Stimulated activated CD8-positive, alpha-beta memory T cell treated with anti-CD3 and anti-CD28 coated beads, Interleukin-4, amount 100 ng/mL, for 48 hours (primary cell): ENCODE measurements at regions not wholly inside any gene's neighbourhood (a gene's known extent, or its start where the extent isn't known, plus 50 kb on each side); places are given as distances from the start of the nearest gene placed in this dataset.
A peak's percentile ranks its signal among the peaks of the same experiment; 100 is the strongest.

ENCODE experiments used
- DNase-seq: peaks from one replicate; pipeline ENCODE4 v3.0.0-alpha.2; 2020

DNA sequence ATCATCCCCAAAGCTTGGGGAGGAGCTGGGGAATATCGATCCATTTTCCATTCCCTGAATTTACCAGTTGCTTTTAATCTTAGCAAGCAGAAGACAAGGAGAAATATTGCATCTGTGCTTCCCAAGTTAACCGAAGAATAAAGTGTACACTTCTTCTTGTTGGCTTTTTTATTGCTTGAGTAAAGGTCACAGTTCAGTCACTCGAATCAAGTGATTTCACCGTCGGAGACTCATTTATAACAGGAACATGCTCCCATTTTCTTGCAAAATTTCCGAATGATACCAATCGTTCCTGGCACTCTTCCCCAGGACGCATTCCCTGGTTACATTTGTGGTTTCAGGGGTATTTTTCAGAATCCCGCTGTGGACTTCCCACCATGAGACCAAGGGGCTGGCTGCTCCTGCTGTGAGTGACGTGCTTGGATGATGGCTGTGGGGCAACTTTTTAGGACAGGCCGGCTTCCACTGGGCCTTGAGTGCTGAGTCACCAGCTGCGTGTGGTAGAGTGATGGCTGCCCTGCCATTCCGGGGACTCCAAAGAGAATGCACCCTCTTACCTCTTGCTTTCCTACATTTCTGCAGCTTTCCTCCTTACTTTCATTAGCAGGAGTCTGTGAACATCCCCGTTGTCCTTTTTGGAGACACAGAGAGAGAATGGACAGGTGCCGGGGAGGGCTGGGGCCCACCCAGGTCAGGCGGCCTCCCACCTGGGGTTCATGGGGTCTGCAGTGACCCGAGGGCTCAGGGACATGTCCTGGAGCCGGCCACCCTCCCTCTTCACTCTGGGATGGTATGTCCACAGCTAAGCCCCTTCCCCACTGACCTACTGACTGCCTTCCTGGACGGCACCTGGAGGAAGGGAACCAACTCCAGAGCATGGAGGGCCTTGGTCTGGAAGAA lies 60.7 kb upstream of the HDAC4 start:
- DNase-seq = peak; percentile 3

DNA sequence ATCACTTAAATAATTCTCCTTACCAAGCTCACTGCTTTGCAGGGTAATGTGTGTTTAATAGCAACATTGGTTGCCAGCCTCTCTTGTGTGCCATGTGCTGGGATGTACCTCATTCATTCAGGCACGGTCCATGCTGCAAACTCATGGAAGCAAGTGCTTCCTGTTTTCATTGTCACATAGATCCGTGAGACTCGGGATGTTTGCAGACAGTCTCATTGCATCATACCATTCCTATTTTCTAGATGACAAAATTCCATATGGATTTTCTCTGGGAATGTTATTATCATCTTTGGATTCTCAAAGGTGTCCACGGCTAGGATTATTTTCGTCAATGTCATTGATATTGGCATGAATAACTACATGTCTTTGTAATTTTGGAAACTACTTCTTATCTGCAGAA lies 60.0 kb upstream of the HDAC4 start:
- no peak for DNase-seq

GRCh38 chr2:239459606-239460005 lies 58.8 kb upstream of the HDAC4 start:
- no peak for DNase-seq

GRCh38 chr2:239459056-239459455 lies 58.2 kb upstream of the HDAC4 start:
- DNase-seq = peak; percentile 8

DNA sequence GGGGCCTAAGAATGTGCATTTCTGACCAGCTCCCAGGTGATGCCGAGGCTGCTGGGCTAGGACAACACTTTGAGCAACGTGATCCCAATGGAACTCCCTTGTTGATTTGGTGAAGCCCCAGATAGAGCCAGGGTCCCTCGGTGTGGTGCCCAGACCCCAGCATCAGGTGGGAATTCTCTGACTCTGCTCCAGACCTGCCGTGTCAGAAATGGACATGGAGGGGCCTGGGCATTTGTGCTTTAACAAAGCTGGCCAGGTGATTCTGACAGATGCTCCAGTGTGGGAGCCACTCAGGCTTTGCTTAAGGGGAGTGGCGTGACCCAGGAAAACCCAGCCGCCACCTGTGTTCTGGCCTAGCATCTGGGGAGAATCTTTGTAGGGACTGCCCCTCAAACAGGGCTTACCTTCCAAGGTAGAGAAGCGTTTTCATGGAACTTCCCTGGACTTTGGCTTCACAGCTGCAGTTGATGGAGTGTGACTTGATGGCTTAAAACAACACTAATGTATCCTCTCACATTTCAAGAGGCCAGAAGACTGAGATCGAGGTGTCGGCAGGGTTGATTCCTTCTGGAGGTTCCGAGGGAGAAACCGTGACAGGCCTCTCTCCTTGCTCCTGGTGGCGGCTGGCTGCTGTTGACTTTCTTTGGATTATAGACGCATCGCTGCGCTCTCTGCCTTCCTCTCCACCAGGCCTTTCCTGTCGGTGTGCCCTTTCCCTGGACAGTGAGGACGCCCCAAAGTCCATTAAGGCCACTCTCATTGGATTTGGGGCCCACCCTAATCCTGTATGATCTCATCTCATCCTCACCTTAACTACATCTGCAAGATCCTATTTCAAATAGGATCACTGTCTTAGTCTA lies 57.0 kb upstream of the HDAC4 start:
- DNase-seq = peak; percentile 13

- DNase-seq = peak; percentile 8
Observed at GRCh38 chr2:239456940-239457339, 56.1 kb upstream of the HDAC4 start.

DNA sequence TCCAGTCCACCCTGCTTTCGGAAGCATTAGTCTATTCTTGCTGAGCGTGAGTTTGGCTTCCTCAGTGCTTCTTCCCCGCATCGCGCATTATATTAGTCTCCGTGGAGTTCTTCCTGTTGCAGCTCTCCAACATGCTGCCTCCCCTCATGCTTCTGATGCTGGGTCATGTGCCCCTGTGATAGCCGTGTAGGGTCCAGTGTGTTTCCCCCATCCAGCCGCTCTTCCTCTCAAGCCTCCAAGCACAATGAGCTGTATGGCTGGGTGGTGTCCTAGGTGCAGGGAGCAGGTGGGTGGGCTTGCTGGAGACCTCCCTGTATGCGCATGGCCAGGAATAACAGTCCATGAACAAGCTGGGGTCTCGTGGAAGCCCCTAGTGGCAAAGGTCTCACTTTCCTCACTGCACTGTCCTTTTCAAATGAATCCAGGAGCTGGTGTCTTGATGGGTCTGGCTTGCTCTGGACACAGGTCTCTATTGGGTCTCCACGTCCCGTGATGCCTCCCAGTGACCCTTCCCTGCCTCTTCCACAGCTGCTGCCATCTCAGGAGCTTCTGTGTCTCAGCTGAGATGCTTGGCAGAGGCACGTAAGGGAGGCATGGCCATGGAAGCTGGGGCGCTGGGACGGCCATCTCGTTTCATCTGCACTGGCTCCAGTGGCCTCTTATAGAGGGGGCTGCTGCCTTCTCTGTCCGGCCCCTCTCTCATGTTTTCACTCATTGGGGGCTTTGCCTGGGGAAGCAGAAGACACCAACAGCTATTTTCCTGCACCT lies 54.8 kb upstream of the HDAC4 start:
- peak; percentile 7 for DNase-seq

GRCh38 chr2:239454507-239454906 lies 53.7 kb upstream of the HDAC4 start:
- DNase-seq = peak; percentile 7
